Activated T-cell treated with anti-CD3 and anti-CD28 coated beads, Interleukin-2, amount 50 U/mL, for 4 hours (primary cell): ENCODE measurements at regions not wholly inside any gene's neighbourhood (a gene's known extent, or its start where the extent isn't known, plus 50 kb on each side); places are given as distances from the start of the nearest gene placed in this dataset.

ENCODE experiments used
- ATAC-seq, 2 donors: fragments of 200-7000 bp; cut with Tn5 transposase; one replicate each; pipeline ENCODE4 v1.10.0; 2021
- DNase-seq: peaks from one replicate; pipeline ENCODE4 v3.0.0-alpha.2; 2020
- H3K27me3 Mint-ChIP-seq: one replicate; pipeline ENCODE4 v1.8.0; 2021; ENCODE audit warnings: low read depth, mixed read lengths
- H3K36me3 Mint-ChIP-seq: one replicate; pipeline ENCODE4 v1.8.0; 2022; ENCODE audit warnings: mixed read lengths; ENCODE audit not compliant: insufficient read depth
- H3K4me1 Mint-ChIP-seq: one replicate; pipeline ENCODE4 v1.8.0; 2021; ENCODE audit warnings: low read depth, mixed read lengths
- H3K4me3 Mint-ChIP-seq: one replicate; pipeline ENCODE4 v1.8.0; 2021; ENCODE audit warnings: mild to moderate bottlenecking, moderate library complexity, mixed read lengths
- H3K9me3 Mint-ChIP-seq: one replicate; pipeline ENCODE4 v1.8.0; 2021; ENCODE audit warnings: mixed read lengths

DNA sequence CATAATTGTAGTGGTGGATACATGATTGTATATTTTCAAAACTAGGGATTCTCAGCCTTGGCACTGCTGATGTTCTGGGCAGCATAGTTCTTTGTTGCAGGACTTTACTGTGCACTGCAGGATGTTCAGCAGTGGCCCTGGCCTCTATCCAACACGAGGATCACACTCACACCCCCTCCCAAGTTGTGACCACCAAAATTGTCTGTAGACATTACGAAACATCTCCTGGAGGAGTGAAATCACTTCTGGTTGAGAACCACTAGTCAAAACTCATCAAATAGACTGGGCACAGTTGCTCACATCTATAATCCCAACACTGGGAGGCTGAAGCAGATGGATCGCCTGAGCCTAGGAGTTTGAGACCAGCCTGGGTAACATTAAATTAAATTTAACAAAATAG is 123.1 kb upstream of the CDYL start:
- peaks cover 4% of the 10 kb centered on the region for H3K9me3 Mint-ChIP-seq
- peaks cover 22% of the 10 kb centered on the region for H3K27me3 Mint-ChIP-seq
- ATAC-seq (no peak), DNase-seq (no peak)
- no peaks in the 10 kb centered on the region for H3K4me1 Mint-ChIP-seq
- no peak overlapping the region for H3K4me3 Mint-ChIP-seq
- H3K36me3 Mint-ChIP-seq = no peaks in the 10 kb centered on the region

- no peak overlapping the region for H3K4me3 Mint-ChIP-seq
- no peaks in the 10 kb centered on the region for H3K36me3 Mint-ChIP-seq
- peaks cover 29% of the 10 kb centered on the region for H3K27me3 Mint-ChIP-seq
- DNase-seq (no peak), ATAC-seq (no peak)
- H3K9me3 Mint-ChIP-seq = peaks cover 4% of the 10 kb centered on the region
- peaks cover 6% of the 10 kb centered on the region for H3K4me1 Mint-ChIP-seq
Observed at GRCh38 chr6:4651831-4652467, 124.3 kb upstream of the CDYL start.

GRCh38 chr6:4649728-4650127 is 126.5 kb upstream of the CDYL start:
- H3K9me3 Mint-ChIP-seq = peaks cover 4% of the 10 kb centered on the region
- ATAC-seq = no peak
- H3K4me3 Mint-ChIP-seq = no peak overlapping the region

DNA sequence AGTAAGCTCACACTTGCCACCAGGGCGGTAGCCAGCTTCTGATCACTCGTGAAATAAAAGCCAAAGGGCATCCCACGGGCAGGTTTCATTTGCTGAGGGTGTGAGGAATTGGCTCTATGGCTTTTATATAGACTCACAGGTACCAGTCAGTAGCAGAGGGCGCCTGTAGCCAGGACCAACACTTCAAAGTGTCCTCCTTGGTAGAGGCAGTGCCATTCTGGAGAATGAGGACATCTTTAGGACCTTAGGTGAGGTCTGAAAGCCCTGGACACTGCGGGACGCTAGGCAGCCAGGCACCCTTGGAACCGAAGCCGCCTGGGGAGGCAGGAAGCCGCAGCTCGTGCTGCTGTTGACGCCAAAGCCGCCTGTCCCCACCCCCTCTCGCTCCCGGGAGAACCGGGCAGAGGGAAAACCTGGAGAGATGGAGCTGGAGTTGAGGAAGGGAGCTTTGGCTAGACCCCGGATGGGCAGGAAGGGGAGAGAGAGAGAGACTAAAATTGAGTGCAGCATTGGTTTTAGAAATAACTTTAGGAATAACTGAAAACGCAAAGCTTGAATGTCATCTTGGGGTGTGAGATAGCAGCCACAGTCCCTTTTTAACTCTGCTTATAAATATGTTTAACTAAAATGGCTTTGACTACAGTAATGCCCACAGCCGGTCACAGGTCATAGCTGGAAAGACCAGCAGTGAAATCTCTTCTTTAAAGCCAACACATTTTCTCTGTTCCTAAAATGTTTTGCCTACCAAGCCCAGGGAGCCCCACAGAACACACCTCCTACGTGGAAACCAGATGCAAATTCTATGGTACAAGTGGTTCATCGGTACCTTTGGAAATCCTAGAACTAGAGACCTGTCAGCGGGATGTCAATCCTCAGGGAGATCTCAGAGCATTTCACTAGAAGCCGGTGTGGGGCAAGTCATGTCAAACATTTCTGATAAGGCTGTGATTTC is 128.5 kb upstream of the CDYL start:
- Mint-ChIP-seq H3K36me3 (no peaks in the 10 kb centered on the region), H3K27me3 (peaks cover 34% of the 10 kb centered on the region), H3K9me3 (peaks cover 4% of the 10 kb centered on the region), H3K4me3 (peak overlapping the region; percentile 54), H3K4me1 (peaks cover 6% of the 10 kb centered on the region)
- peak; percentile 35 to 55 for ATAC-seq
- DNase-seq = no peak

More at GRCh38 chr6:4649728-4650127, 126.5 kb upstream of the CDYL start:
- peaks cover 32% of the 10 kb centered on the region for H3K27me3 Mint-ChIP-seq
- H3K36me3 Mint-ChIP-seq = no peaks in the 10 kb centered on the region
- DNase-seq = no peak
- H3K4me1 Mint-ChIP-seq = peaks cover 6% of the 10 kb centered on the region

DNA sequence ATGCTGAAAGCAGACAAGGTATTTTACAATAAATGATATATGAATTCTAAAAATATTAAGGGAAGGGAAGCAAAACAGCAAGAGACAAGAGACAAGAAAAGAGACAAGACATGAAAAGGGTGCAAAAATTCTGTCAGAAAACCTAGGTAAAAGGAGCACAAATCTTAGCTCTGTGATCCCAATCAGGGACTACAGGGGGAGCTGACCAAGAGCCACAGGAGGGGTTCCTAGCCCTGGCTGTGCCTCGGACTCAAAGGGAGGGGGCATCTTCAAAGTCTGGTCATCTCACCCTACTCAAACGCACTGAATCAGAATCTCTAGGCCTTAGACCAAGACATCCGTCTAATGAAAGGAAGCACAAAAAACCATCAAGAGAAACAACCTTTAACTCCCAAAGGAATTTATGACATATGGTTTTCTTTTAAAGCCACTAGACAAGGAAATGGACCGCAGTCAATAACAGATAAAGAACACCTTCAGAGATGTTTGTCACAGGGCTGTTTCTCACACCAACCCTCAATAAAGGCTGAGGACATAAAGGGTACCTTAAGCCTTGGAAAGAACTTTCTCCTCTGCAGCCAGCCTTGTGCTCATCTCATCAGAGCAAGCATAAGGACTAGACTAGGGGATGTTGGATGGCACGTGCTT is 130.4 kb upstream of the CDYL start:
- Mint-ChIP-seq H3K9me3 (no peaks in the 10 kb centered on the region), H3K4me3 (no peak overlapping the region), H3K4me1 (peaks cover 6% of the 10 kb centered on the region), H3K36me3 (no peaks in the 10 kb centered on the region), H3K27me3 (peaks cover 31% of the 10 kb centered on the region)
- DNase-seq = no peak
- no peak for ATAC-seq

DNA sequence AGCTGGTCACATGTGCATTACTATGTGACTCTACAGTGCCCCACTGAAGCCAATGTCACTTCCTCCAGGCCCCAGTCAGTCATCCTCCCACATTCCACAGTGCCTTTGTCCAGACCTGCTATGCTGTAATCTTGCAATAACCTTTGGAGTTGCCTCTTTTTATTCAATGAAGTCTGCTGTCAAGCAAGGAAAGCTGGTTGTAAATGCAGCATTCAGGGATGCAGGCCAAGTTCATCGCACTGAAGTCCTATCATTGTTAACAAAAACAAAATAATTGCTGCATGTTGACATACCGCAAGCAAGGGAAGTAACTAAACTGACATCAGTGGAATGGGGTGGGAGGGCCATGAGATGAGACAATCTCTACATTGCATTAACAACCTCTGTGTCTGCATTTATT is 131.2 kb upstream of the CDYL start:
- no peaks in the 10 kb centered on the region for H3K36me3 Mint-ChIP-seq
- DNase-seq = no peak
- no peak overlapping the region for H3K4me3 Mint-ChIP-seq
- ATAC-seq = no peak
- peaks cover 6% of the 10 kb centered on the region for H3K4me1 Mint-ChIP-seq
- H3K27me3 Mint-ChIP-seq = peaks cover 39% of the 10 kb centered on the region
- no peaks in the 10 kb centered on the region for H3K9me3 Mint-ChIP-seq

- Mint-ChIP-seq H3K4me1 (peaks cover 11% of the 10 kb centered on the region), H3K9me3 (peaks cover 7% of the 10 kb centered on the region), H3K27me3 (peaks cover 29% of the 10 kb centered on the region), H3K4me3 (no peak overlapping the region), H3K36me3 (no peaks in the 10 kb centered on the region)
- no peak for ATAC-seq
- DNase-seq = no peak
Observed at GRCh38 chr6:4641461-4641860, 134.7 kb upstream of the CDYL start.

- Mint-ChIP-seq H3K36me3 (no peaks in the 10 kb centered on the region), H3K4me3 (no peak overlapping the region), H3K4me1 (peaks cover 11% of the 10 kb centered on the region), H3K9me3 (peaks cover 7% of the 10 kb centered on the region), H3K27me3 (peaks cover 29% of the 10 kb centered on the region)
- no peak for DNase-seq
- ATAC-seq = no peak
Observed at GRCh38 chr6:4640139-4640538, 136.1 kb upstream of the CDYL start.

DNA sequence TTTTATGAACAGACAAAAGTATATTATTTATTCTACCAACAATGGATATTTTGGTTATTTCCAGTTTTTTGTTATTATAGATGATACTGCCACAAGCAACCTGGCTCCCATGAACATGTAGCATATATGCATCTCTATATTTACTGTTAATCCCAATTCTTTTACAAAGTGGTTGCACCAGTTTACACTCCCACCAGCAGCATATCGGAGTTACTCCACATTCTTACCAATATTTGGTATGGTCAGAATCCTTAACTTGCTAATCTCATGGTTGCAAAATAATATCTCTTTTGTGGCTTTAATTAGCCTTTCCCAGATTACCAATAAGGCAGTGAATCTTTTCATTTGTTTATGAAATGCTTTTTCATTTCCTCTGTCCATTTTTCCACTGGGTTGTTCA is 137.6 kb upstream of the CDYL start:
- ATAC-seq = no peak
- peaks cover 25% of the 10 kb centered on the region for H3K27me3 Mint-ChIP-seq
- H3K4me1 Mint-ChIP-seq = peaks cover 11% of the 10 kb centered on the region
- H3K9me3 Mint-ChIP-seq = peaks cover 7% of the 10 kb centered on the region
- no peak overlapping the region for H3K4me3 Mint-ChIP-seq
- H3K36me3 Mint-ChIP-seq = no peaks in the 10 kb centered on the region
- DNase-seq = no peak

DNA sequence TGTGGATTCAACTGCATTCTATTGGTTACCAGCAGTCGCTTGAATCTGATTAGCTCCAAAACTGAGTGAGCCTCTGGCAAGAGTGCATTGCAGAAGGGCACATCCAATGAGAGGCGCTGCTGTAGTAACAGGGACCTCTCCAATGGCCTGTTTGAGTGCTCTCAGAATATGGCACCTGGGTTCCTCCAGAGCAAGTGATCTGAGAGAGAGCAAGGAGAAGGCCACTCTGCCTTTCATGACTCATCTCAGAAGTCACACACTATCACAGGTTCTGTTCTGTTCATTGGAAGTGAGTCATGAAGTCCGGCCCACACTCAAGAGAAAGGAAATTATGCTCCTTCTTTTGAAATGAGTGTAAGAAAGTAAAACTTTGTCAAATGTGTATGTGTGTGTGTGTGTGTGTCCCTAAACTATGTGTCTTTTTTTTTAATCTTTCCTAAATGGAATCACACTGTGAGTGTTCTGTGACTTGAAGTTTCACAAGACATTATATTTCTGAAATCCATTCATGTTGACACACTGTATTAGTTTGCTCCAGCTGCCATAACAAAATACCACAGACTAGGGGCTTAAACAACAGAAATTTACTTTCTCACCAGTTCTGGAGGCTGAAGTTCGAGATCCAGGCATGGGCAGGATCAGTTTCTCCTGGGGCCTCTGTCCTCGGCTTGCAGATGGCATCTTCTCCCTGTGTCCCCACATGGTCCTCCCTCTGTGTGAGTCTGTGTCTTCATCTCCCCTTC is 138.3 kb upstream of the CDYL start:
- H3K36me3 Mint-ChIP-seq = no peaks in the 10 kb centered on the region
- H3K4me3 Mint-ChIP-seq = no peak overlapping the region
- H3K27me3 Mint-ChIP-seq = peaks cover 24% of the 10 kb centered on the region
- DNase-seq (no peak), ATAC-seq (peak; percentile 99)
- H3K9me3 Mint-ChIP-seq = peaks cover 7% of the 10 kb centered on the region
- peaks cover 11% of the 10 kb centered on the region for H3K4me1 Mint-ChIP-seq

GRCh38 chr6:4636881-4637224 is 139.4 kb upstream of the CDYL start:
- H3K9me3 Mint-ChIP-seq = peaks cover 7% of the 10 kb centered on the region
- H3K36me3 Mint-ChIP-seq = no peaks in the 10 kb centered on the region
- H3K27me3 Mint-ChIP-seq = peaks cover 26% of the 10 kb centered on the region
- no peak for ATAC-seq
- no peak for DNase-seq
- H3K4me1 Mint-ChIP-seq = peaks cover 11% of the 10 kb centered on the region
- no peak overlapping the region for H3K4me3 Mint-ChIP-seq

DNA sequence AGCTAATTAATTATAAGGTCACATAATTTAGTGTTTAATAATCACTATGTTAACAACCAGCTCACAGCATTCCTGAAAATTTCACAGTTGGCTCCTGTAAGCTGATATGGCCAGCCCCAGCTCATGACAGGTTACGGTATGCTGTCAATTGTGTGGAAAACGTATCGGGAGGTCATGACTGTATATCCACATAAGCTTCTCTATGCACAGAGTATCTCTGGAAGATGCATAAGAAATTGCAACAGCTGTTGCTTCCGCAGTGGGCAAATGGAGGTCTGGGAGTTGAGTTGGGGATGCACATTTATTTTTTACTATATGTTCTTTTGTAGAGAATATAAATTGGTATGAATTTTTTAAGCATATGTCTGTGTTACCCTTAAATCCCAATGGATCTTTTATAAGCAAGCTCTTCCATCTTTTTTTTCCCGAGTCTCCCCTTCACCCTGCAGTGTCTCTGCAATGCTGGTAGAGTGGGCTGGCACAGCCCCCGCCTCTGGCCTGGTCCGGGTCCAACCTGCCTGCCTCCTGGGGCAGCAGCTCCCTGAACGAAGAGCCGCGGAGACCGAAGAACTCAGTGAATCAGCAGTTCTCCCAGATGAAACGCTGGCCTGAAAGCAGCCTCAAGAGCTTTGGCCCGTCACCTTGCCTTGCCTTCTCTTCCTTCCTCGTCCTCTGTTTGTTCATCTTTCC is 139.9 kb upstream of the CDYL start:
- ATAC-seq (no peak), DNase-seq (no peak)
- H3K27me3 Mint-ChIP-seq = peaks cover 26% of the 10 kb centered on the region
- peaks cover 7% of the 10 kb centered on the region for H3K9me3 Mint-ChIP-seq
- no peak overlapping the region for H3K4me3 Mint-ChIP-seq
- H3K4me1 Mint-ChIP-seq = peaks cover 11% of the 10 kb centered on the region
- H3K36me3 Mint-ChIP-seq = no peaks in the 10 kb centered on the region

DNA sequence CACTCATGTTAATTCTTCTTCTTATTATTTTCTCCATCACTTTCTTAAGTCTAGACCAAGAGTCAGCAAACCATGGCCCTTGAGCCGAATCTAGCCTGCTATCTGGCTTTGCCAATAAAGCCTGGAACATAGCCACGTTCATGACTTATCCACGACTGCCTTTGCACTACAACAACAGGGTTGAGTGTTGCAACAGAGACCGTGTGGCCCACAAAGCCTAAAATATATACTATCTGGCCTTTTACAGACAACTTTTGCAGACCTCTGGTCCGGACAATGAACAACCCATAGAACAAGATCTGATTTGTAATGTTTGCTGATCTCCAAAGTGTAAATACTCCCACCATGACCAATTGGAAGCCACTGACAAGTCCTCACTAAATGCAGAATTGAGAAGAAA is 140.5 kb upstream of the CDYL start:
- no peak for ATAC-seq

DNA sequence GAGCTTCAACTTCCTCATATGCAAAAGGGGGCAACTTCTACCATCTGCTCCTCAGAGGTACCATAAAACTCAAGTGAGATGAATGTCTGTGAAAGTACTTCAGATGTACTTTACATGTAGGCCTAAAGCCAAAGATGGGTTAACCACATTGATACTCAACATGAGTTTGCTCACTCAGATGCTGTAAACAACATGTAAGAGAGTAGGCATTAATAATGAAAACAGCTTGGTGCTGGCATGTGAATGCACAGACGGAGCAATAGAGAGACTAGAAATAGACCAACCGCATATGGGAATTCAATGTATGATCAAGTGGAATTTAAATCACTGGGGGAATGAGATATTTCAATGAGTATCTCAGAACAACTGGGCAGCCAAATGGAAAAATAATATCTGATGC is 143.8 kb upstream of the CDYL start:
- DNase-seq = no peak
- H3K4me1 Mint-ChIP-seq = peaks cover 3% of the 10 kb centered on the region
- peaks cover 24% of the 10 kb centered on the region for H3K9me3 Mint-ChIP-seq
- ATAC-seq = no peak
- no peak overlapping the region for H3K4me3 Mint-ChIP-seq
- no peaks in the 10 kb centered on the region for H3K36me3 Mint-ChIP-seq
- peaks cover 5% of the 10 kb centered on the region for H3K27me3 Mint-ChIP-seq

More for the DNA sequence above, 140.5 kb upstream of the CDYL start:
- peaks cover 24% of the 10 kb centered on the region for H3K27me3 Mint-ChIP-seq
- H3K36me3 Mint-ChIP-seq = no peaks in the 10 kb centered on the region
- DNase-seq = no peak
- H3K4me3 Mint-ChIP-seq = no peak overlapping the region
- H3K4me1 Mint-ChIP-seq = peaks cover 11% of the 10 kb centered on the region
- peaks cover 11% of the 10 kb centered on the region for H3K9me3 Mint-ChIP-seq
